Heart left ventricle (tissue), 16 donors: ENCODE measurements at regions not wholly inside any gene's neighbourhood (a gene's known extent, or its start where the extent isn't known, plus 50 kb on each side); places are given as distances from the start of the nearest gene placed in this dataset.

Experiments used
- ATAC-seq, 4 donors: fragments of 200-7000 bp; cut with Tn5 transposase; one replicate each; pipeline ENCODE4 v1.9.1; 2020 to 2022; ENCODE audit warnings: moderate library complexity in 4 of 4, mild to moderate bottlenecking in 3 of 4, moderate number of reproducible peaks in 1 of 4
- DNase-seq, 5 donors: peaks; one replicate each; pipeline ENCODE4 v3.0.0-alpha.2; 2020
- H3K27ac ChIP-seq, 12 donors: fragments of 200-600 bp; sonication (generic) in 4 of 12; one replicate each; pipeline versions ENCODE4 v1.5.0 to v1.8.0; 2016 to 2022; ENCODE audit warnings: mild to moderate bottlenecking in 2 of 12
- H3K27me3 ChIP-seq, 9 donors: fragments of 200-600 bp; sonication (generic) in 2 of 9; one replicate each; pipeline versions ENCODE4 v1.5.1 to v1.8.0; 2016 to 2022; ENCODE audit warnings: mild to moderate bottlenecking in 3 of 9
- H3K36me3 ChIP-seq, 9 donors: fragments of 200-600 bp; sonication (generic) in 2 of 9; one replicate each; pipeline versions ENCODE4 v1.5.0 to v1.8.0; 2018 to 2022; ENCODE audit warnings: mild to moderate bottlenecking in 2 of 9
- H3K4me1 ChIP-seq, 12 donors: fragments of 200-600 bp; sonication (generic) in 4 of 12; one replicate each; pipeline versions ENCODE4 v1.5.0 to v1.8.0; 2016 to 2022; ENCODE audit warnings: mild to moderate bottlenecking in 3 of 12
- H3K4me3 ChIP-seq, 12 donors: fragments of 200-600 bp; sonication (generic) in 4 of 12; one replicate each; pipeline versions ENCODE4 v1.5.0 to v1.8.0; 2017 to 2022; ENCODE audit warnings: mild to moderate bottlenecking in 9 of 12, moderate library complexity in 4 of 12
- H3K9me3 ChIP-seq, 12 donors: fragments of 200-600 bp; sonication (generic) in 4 of 12; one replicate each; pipeline versions ENCODE4 v1.5.0 to v1.8.0; 2016 to 2022; ENCODE audit warnings: mild to moderate bottlenecking in 1 of 12
- CTCF ChIP-seq, 12 donors: fragments of 200-600 bp; sonication (generic) in 4 of 12; IDR thresholded peaks; one replicate each; pipeline versions ENCODE4 v1.5.0 to v1.8.0; 2018 to 2022; ENCODE audit warnings: antibody characterized with exemption in 12 of 12, mild to moderate bottlenecking in 5 of 12
- POLR2A ChIP-seq, 2 donors: fragments of 450-650 bp; IDR thresholded peaks; one replicate each; pipeline ENCODE4 v1.6.1; 2017; ENCODE audit warnings: antibody characterized with exemption in 2 of 2, mild to moderate bottlenecking in 2 of 2, moderate library complexity in 2 of 2
- WGBS, 4 donors: extraction: QIAGEN DNeasy Blood & Tissue Kit in 2 of 4; methylation state at CpG; one replicate each; pipeline versions ENCODE4 v1.1.5 to v1.1.7; 2013 to 2018; 5-methylcytosine and 5-hydroxymethylcytosine counted together
- intact Hi-C, 10 donors: fragments of 100-400 bp; cut with DNase I; formaldehyde crosslinking; loops; one replicate each; pipeline versions ENCODE4 v1.11.1 to v1.14.2; 2022
- donor health status: ischemic (EF 13 %, LVEDD 7.1; RV severe dilation, severe dysfunction).
- donor health status: healthy with polysubstance abuse.
- donor health status: DM: no; HTN: yes; CAD: no.
- donor health status: DM: no; HTN: no; CAD: no.
- donor health status: ischemic (EF 25% LVEDD 6.9; RV normal size, moderate dysfunction).
- donor health status: ischemic (EF 25% LVEDD 5.7; RV mildly dilated, moderate dysfunction).
- donor health status: healthy.
- donor health status: DM: yes; HTN: yes; CAD: no.
- donor health status: ischemic (EF 35%, LVEDD 5.7; RV mildly dilated, moderate dysfunction).
- donor health status: nonischemic (EF 11% LVEDD 7.7; RV severe dilation, severe dysfunction).
- donor health status: DM: yes; HTN: yes; CAD: no.
- donor health status: PGD.
- donor health status: ischemic (EF 29% LVEDD 5.4; RV normal size, mild dysfunction).
- donor health status: nonischemic (EF 23%, LVEDD 6.1; RV moderate dilation, normal function).

GRCh38 chr19:30608471-30608870 is 236.3 kb downstream of the ZNF536 start:
- Histone ChIP-seq H3K36me3 (no peaks in the 10 kb centered on the region), H3K27ac (no peak overlapping the region), H3K27me3 (no peaks in the 10 kb centered on the region), H3K9me3 (no peaks in the 10 kb centered on the region), H3K4me1 (no peaks in the 10 kb centered on the region), H3K4me3 (no peak overlapping the region)
- intact Hi-C loops = no loop called here
- ATAC-seq = no peak
- 80 to 83% methylated on average over 1 of the region's 1 CpG; no CpG with 5 or more reads in 2 of the 4 donors for WGBS, 4 donors
- DNase-seq = no peak
- TF ChIP-seq CTCF (IDR thresholded peaks at IDR 0.05) = no peak
- no peak for TF ChIP-seq POLR2A (IDR thresholded peaks at IDR 0.05)
